Epithelial cell of esophagus (primary cell): ENCODE measurements at regions not wholly inside any gene's neighbourhood (a gene's known extent, or its start where the extent isn't known, plus 50 kb on each side); places are given as distances from the start of the nearest gene placed in this dataset.

Experiments
- DNase-seq: peaks from one replicate; pipeline ENCODE4 v3.0.0; 2010; ENCODE audit warnings: low read depth
- H3K4me3 ChIP-seq: 2 replicates; pipeline ENCODE4 v1.5.1; 2011; ENCODE audit warnings: mild to moderate bottlenecking, low read length, control low read depth
- TF ChIP-seq, protein P1 (sequence below): IDR thresholded peaks from 2 replicates; pipeline ENCODE4 v1.5.1; 2011; ENCODE audit warnings: low read depth, mild to moderate bottlenecking, low read length, control low read depth, inconsistent platforms; ENCODE audit not compliant: insufficient read depth; ENCODE audit errors: missing control alignments

DNA sequence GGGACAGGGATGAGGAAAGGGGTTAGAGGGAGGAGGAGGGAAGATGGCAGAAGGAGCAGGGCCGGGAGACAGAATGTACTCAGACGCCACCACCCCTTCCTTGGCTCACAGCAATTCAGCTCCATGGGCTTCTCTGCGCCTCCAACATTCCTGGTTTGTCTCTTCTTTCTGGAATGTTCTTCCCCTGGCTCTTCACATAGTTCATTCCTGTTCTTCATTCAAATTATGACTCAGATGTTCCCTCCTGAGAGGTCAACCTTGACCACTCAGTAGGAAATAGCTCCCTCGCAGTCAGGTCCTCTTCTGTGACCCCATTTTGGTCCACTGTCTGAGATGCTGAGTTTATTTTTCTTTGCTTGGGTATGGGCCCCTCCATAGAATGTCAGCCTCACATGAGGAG is 203.2 kb downstream of the C1orf94 start:
- no peak for DNase-seq
- TF ChIP-seq, protein P1, sequence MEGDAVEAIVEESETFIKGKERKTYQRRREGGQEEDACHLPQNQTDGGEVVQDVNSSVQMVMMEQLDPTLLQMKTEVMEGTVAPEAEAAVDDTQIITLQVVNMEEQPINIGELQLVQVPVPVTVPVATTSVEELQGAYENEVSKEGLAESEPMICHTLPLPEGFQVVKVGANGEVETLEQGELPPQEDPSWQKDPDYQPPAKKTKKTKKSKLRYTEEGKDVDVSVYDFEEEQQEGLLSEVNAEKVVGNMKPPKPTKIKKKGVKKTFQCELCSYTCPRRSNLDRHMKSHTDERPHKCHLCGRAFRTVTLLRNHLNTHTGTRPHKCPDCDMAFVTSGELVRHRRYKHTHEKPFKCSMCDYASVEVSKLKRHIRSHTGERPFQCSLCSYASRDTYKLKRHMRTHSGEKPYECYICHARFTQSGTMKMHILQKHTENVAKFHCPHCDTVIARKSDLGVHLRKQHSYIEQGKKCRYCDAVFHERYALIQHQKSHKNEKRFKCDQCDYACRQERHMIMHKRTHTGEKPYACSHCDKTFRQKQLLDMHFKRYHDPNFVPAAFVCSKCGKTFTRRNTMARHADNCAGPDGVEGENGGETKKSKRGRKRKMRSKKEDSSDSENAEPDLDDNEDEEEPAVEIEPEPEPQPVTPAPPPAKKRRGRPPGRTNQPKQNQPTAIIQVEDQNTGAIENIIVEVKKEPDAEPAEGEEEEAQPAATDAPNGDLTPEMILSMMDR: no peak

DNA sequence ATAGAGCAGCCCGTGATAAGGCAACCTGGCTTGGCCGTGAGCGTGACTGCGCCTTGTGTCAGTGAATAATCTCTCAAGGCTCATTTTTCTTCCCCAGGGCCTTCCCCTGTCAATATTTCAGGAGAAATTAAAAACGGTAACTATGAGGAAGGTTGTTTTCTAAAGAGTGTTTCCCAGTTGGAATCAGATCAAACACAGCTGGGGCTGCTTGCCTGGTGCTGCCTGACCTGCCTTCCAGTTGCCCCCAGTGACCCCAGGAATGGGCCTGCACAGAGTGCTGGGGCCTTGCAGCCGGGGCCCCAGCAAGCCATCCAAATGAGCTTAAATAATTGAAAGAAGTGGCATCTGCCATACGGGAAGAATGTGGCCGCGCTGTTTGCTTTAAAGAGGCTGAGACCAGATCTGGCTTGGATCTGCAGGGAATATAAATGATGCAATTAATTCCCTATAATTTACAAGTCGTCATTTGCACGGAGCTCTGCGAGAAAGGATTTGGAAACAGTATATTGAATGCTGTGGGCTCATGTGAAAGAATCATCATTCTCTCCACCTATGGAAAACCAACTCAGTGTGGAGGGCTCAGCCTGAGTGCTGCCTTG is 203.9 kb downstream of the C1orf94 start:
- TF ChIP-seq, protein P1: no peak
- DNase-seq: no peak
- H3K4me3 ChIP-seq: no peak overlapping the region

More for the DNA sequence above, 203.2 kb downstream of the C1orf94 start:
- H3K4me3 ChIP-seq: no peak overlapping the region

DNA sequence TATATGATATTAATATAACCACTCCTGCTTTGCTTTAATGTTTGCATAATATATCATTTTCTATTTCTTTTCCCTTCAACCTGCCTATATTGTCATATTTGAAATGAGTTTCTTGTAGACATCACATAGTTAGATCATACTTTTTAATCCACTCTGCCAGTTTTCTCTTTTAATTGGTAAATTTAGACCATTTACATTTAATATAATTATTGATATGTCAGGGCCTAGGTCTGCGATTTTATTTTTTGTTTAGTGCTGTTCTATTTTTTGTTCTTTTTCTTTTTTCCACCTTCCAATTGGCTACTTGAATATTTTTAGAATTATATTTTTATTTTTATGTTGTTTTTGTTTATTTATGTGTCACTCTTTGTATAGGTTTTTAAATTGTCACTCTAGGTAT is 213.3 kb downstream of the C1orf94 start:
- DNase-seq: no peak
- TF ChIP-seq, protein P1: no peak
- H3K4me3 ChIP-seq: no peak overlapping the region

DNA sequence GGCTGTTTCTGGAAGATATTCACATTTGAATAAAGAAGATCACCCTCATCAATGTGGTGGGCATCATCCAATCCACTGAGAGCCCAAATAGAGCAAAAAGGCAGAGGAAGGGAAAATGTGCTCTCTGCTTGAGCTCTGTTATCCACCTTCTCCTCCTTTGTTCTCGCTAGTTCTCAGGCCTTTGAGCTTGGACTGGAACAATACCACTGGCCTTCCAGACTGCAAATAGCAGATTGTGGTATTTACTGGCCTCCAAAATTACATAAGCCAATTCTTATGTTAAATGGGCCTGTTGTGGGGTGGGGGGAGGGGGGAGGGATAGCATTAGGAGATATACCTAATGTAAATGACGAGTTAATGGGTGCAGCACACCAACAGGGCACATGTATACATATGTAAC is 219.3 kb downstream of the C1orf94 start:
- TF ChIP-seq, protein P1: no peak
- H3K4me3 ChIP-seq: no peak overlapping the region
- DNase-seq: no peak

DNA sequence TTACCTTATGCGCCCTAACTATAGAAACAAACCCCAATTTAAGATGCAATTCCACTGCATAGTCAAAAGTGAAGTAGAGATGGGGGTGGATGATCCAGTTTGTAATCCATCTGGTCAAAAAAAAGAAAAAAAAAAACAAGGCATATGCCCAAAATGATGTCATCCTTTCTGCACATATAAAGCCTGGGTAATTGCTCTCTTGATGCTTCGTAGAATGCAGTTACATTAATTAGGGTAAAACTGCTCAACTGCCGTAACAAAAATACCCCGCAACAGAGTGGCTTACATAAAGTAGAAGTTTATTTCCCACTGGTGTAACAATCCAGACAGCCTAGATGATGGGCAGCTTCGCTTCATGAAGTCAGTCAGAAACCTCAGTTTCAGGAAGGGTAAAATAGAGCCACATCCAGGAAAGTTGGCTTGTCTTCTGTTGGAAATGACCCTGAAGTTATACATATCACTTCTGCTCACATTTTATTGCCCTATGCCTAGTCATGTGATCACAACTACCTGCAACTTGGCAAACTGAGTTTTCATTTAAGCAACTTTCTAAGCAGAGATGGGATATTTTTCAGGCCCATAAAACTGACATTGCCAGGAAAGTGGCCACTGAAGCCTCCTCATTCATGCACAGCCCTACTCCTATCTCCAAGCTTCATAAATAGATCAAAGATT is 221.7 kb downstream of the C1orf94 start:
- TF ChIP-seq, protein P1: no peak
- no peak overlapping the region for H3K4me3 ChIP-seq
- no peak for DNase-seq

DNA sequence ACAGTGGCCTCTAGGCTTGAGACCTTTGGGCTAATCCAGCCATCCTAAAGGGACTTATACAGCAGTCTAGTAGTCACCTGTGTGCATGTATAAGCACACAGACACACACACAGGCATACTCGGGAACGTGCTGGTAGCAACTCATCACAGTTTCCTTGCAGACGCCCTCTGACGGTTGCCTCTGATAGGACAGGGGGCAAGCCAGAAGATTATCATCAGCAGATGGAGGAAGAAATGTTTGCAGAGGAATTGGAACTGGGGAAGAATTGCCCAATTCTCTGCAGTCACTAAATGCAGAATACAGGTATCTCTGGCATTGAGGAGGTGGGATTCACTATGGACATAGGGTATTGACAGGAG is 222.2 kb downstream of the C1orf94 start:
- H3K4me3 ChIP-seq: no peak overlapping the region
- TF ChIP-seq, protein P1: no peak
- DNase-seq: no peak

DNA sequence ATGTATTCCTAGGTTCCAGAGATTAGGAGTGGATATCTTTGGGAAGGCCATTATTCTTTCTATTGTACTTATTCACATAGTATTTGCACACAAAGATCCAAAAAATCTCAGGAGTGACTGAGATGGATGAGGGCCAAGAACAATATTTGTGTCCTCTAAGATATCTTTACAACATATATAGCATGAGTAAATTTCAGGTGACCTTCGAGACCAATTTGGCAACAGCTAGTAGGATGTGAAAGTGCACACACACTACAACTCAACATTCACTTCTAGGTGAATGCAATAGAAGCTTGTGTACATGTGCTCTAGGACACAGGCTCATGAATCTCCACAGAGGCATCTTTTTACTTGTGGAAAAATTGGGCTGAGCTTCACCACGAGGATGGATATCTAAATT is 224.0 kb downstream of the C1orf94 start:
- DNase-seq: no peak
- H3K4me3 ChIP-seq: no peak overlapping the region
- TF ChIP-seq, protein P1: no peak
